ENCODE measurements at regions not wholly inside any gene's neighbourhood (a gene's known extent, or its start where the extent isn't known, plus 50 kb on each side); places are given as distances from the start of the nearest gene placed in this dataset.

DNA sequence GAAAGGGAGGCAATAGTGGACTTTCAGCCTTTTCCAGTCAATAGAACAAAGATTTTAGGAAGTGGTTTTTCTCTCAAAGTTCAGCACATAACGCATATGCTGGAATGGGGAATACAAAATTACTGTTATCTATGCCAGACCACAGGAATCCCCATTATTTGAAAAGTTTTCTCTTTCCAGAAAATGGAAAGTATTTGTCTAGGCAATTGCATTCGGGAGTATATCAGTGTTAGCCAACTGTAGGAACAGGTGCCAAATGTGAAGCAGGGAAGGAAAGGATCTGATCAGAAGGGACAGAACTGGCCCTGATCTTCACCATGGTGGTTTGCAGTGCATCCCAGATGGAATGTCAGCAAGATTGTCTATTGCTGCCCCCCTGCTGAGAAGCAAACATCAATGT, 213.6 kb downstream of the CPE start:
- no peak for DNase-seq (ENCODE audit: low read depth)
- Histone ChIP-seq H3K27me3 (ENCODE audit: control insufficient read depth, insufficient read depth, low read length) (no peaks in the 10 kb centered on the region), H3K4me3 (ENCODE audit: low read depth, low read length) (no peak overlapping the region), H3K36me3 (ENCODE audit: control insufficient read depth, insufficient read depth, low read length) (no peaks in the 10 kb centered on the region)
- TF ChIP-seq, protein P1, sequence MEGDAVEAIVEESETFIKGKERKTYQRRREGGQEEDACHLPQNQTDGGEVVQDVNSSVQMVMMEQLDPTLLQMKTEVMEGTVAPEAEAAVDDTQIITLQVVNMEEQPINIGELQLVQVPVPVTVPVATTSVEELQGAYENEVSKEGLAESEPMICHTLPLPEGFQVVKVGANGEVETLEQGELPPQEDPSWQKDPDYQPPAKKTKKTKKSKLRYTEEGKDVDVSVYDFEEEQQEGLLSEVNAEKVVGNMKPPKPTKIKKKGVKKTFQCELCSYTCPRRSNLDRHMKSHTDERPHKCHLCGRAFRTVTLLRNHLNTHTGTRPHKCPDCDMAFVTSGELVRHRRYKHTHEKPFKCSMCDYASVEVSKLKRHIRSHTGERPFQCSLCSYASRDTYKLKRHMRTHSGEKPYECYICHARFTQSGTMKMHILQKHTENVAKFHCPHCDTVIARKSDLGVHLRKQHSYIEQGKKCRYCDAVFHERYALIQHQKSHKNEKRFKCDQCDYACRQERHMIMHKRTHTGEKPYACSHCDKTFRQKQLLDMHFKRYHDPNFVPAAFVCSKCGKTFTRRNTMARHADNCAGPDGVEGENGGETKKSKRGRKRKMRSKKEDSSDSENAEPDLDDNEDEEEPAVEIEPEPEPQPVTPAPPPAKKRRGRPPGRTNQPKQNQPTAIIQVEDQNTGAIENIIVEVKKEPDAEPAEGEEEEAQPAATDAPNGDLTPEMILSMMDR (IDR thresholded peaks at IDR 0.05; ENCODE audit: insufficient read depth, low read length, poor library complexity, severe bottlenecking) = no peak

DNA sequence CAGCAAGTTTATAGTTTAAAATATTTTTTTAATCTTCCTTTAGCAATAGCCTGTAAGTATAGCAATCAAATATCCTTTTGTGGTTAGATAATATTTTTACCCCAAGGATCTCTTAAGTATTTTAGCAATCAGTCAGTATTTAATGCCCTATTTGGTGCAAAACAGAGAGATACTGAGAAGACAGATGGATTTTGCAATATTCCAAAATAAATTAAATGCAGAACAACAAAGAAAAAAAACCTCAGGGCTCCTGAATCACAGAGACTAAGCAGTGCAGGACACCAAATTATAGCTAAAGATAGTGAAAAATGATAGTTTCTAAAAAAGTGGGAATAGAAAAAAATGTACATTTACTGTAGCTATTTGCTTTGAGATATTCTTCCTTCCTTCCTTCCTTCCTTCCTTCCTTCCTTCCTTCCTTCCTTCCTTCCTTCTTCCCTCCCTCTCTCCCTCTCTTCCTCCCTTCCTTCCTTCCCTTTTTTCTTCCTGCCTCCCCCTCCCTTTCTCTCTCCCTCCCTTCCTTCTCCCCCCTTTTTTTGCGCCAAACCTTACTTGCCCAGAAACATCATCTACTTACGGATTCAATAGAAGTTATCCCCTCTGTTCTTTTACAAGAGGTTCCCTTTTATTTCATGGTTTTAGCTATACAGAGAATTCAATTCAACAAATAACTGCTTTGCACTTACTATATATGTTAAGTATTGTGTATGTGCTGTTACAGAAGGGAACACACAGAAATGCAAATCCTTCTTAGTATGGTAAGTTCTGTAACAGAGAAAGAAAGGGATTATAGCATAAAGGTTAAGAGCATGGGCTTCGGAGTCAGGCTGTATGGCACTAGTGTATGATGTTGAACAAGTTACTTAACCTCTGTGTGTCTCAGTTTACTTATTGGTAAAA, 219.0 kb downstream of the CPE start:
- DNase-seq (ENCODE audit: low read depth) = no peak
- Histone ChIP-seq H3K36me3 (ENCODE audit: control insufficient read depth, insufficient read depth, low read length) (no peaks in the 10 kb centered on the region), H3K4me3 (ENCODE audit: low read depth, low read length) (no peak overlapping the region), H3K27me3 (ENCODE audit: control insufficient read depth, insufficient read depth, low read length) (no peaks in the 10 kb centered on the region)
- TF ChIP-seq, protein P1 (IDR thresholded peaks at IDR 0.05; ENCODE audit: insufficient read depth, low read length, poor library complexity, severe bottlenecking) = no peak

DNA sequence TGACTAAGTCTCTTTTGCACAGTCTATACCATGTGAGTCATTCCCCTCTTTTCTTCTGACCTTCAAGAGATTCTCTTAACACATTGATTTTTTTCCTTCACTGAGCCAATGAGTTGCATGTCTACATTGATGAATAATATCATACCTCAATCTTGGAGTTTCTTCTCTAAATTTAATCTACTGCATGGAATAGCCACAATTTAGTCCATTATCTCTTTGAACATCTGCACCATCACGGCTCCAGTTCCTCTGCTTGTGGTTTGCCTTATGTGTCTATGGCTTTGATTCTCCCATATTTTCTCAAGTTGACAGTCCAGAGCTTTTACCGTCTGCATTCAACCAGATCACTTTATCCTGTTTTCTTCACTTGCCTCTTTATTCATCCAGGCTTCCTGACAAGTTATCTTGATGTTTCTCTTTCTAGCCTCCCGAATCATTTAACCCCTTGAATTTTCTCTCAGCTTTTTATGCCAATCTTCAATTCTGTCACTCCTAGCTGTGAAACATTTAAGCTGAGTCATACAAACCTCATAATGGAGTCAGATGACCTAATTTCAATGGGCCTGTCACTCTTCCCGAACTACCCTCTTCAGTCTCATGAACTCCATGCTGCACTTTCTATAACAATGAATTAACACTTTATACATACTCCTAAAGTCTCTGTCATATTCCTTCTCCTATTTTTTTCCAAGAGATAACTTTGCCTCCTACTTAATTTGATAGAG, 222.3 kb downstream of the CPE start:
- TF ChIP-seq, protein P1 (IDR thresholded peaks at IDR 0.05; ENCODE audit: insufficient read depth, low read length, poor library complexity, severe bottlenecking) = no peak
- Histone ChIP-seq H3K4me3 (ENCODE audit: low read depth, low read length) (no peak overlapping the region), H3K36me3 (ENCODE audit: control insufficient read depth, insufficient read depth, low read length) (no peaks in the 10 kb centered on the region), H3K27me3 (ENCODE audit: control insufficient read depth, insufficient read depth, low read length) (no peaks in the 10 kb centered on the region)
- no peak for DNase-seq (ENCODE audit: low read depth)

DNA sequence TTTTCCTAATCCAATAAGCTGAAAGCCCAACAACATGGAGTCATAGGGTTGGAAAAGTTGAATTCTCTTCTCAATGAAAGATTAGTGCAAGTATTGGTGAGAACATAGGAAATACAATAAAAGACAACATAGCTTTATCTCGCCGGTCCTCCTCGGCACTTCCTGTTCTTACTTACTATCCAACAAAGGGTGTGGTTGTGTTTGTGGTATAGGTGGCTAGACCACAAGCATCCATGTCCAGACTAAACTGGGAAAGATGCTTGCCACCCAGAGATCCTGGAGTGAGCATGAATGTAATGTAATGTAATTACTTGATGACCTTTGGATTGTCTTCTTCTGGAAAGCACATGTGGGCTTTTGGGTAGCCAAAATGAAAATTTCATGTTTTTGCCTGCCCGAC, 223.8 kb downstream of the CPE start:
- no peak for DNase-seq (ENCODE audit: low read depth)
- Histone ChIP-seq H3K4me3 (ENCODE audit: low read depth, low read length) (no peak overlapping the region), H3K36me3 (ENCODE audit: control insufficient read depth, insufficient read depth, low read length) (no peaks in the 10 kb centered on the region), H3K27me3 (ENCODE audit: control insufficient read depth, insufficient read depth, low read length) (no peaks in the 10 kb centered on the region)
- TF ChIP-seq, protein P1 (IDR thresholded peaks at IDR 0.05; ENCODE audit: insufficient read depth, low read length, poor library complexity, severe bottlenecking) = no peak

DNA sequence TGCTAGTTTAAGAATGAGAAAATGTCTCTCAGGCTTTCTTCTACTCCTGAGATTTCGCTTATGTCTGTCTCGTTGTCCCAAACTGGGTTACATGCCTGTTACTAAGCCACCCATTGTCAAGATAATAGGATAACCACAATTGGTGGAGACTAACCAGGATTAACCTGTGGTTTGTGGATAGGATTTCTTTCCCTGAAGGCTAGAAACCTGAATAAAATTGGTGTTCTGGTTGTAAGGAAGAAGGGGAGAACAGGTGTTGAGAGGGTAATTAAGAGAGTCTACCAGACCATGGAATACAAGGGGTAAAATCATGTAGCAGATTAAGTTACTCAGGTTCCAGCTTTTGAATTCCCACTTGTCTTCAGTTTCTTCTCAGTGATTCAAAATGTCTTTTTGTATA, 225.4 kb downstream of the CPE start:
- no peak overlapping the region for H3K4me3 ChIP-seq (ENCODE audit: low read depth, low read length)
- TF ChIP-seq, protein P1 (IDR thresholded peaks at IDR 0.05; ENCODE audit: insufficient read depth, low read length, poor library complexity, severe bottlenecking) = no peak
- no peaks in the 10 kb centered on the region for H3K36me3 ChIP-seq (ENCODE audit: control insufficient read depth, insufficient read depth, low read length)
- no peaks in the 10 kb centered on the region for H3K27me3 ChIP-seq (ENCODE audit: control insufficient read depth, insufficient read depth, low read length)
- DNase-seq (ENCODE audit: low read depth) = no peak
